Lower lobe of right lung (tissue), 2 donors: ENCODE measurements at regions not wholly inside any gene's neighbourhood (a gene's known extent, or its start where the extent isn't known, plus 50 kb on each side); places are given as distances from the start of the nearest gene placed in this dataset.
A peak's percentile ranks its signal among the peaks of the same experiment; 100 is the strongest.
"Not testable (repeated sequence)": the region's sequence is repeated elsewhere in the genome, so short reads cannot be mapped to it uniquely, and the experiment has no call there.

Source experiments
- ATAC-seq, 2 donors: fragments of 200-7000 bp; cut with Tn5 transposase; one replicate each; pipeline ENCODE4 v1.9.1; 2020 to 2022; ENCODE audit warnings: mild to moderate bottlenecking in 2 of 2, moderate library complexity in 2 of 2
- DNase-seq: peaks from one replicate; pipeline ENCODE4 v3.0.0-alpha.2; 2020
- H3K27ac ChIP-seq: fragments of 200-600 bp; one replicate; pipeline ENCODE4 v1.8.0; 2022
- H3K27me3 ChIP-seq: fragments of 200-600 bp; one replicate; pipeline ENCODE4 v1.8.0; 2022; ENCODE audit warnings: low read depth
- H3K36me3 ChIP-seq: fragments of 200-600 bp; one replicate; pipeline ENCODE4 v1.8.0; 2022; ENCODE audit warnings: mild to moderate bottlenecking
- H3K4me1 ChIP-seq: fragments of 200-600 bp; one replicate; pipeline ENCODE4 v1.8.0; 2022
- H3K4me3 ChIP-seq: fragments of 200-600 bp; one replicate; pipeline ENCODE4 v1.8.0; 2022; ENCODE audit warnings: mild to moderate bottlenecking
- H3K9me3 ChIP-seq: fragments of 200-600 bp; one replicate; pipeline ENCODE4 v1.8.0; 2022
- intact Hi-C: fragments of 100-400 bp; cut with DNase I; formaldehyde crosslinking; loops from one replicate; pipeline ENCODE4 v1.11.0; 2022
- TF ChIP-seq, protein P1 (sequence below): fragments of 200-600 bp; IDR thresholded peaks from one replicate; pipeline ENCODE4 v1.8.0; 2022; ENCODE audit warnings: antibody characterized with exemption, mild to moderate bottlenecking
- donor health status: DM: no; HTN: yes; CAD: no; lungs with severe emphysema.

DNA sequence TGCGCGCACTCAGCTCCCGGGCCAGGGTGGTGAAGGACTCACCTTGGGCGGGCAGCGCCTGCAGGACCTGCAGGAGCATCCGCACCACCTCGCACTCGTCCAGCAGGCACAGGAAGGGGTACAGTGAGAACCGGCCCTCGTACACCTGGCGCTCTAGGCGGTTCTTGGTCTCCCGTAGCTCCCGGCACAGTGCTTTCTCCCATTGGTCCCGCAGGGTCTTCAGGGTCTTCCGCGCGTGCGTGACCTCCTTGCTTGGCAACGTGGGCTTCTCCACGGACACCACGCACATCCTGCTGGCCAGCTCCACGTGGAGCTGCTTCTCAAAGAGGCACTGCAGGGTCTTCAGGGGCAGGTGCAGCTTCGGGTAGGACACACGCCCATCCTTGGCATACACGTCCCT lies 74.1 kb upstream of the MED13 start:
- ATAC-seq: no peak
- DNase-seq: no peak
- TF ChIP-seq, protein P1, sequence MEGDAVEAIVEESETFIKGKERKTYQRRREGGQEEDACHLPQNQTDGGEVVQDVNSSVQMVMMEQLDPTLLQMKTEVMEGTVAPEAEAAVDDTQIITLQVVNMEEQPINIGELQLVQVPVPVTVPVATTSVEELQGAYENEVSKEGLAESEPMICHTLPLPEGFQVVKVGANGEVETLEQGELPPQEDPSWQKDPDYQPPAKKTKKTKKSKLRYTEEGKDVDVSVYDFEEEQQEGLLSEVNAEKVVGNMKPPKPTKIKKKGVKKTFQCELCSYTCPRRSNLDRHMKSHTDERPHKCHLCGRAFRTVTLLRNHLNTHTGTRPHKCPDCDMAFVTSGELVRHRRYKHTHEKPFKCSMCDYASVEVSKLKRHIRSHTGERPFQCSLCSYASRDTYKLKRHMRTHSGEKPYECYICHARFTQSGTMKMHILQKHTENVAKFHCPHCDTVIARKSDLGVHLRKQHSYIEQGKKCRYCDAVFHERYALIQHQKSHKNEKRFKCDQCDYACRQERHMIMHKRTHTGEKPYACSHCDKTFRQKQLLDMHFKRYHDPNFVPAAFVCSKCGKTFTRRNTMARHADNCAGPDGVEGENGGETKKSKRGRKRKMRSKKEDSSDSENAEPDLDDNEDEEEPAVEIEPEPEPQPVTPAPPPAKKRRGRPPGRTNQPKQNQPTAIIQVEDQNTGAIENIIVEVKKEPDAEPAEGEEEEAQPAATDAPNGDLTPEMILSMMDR: no peak
- intact Hi-C loops: no loop called here
- no peak overlapping the region for H3K4me3 ChIP-seq
- H3K4me1 ChIP-seq: peaks cover 8% of the 10 kb centered on the region
- H3K27me3 ChIP-seq: peaks cover 29% of the 10 kb centered on the region
- H3K36me3 ChIP-seq: no peaks in the 10 kb centered on the region
- no peaks in the 10 kb centered on the region for H3K9me3 ChIP-seq
- no peak overlapping the region for H3K27ac ChIP-seq

DNA sequence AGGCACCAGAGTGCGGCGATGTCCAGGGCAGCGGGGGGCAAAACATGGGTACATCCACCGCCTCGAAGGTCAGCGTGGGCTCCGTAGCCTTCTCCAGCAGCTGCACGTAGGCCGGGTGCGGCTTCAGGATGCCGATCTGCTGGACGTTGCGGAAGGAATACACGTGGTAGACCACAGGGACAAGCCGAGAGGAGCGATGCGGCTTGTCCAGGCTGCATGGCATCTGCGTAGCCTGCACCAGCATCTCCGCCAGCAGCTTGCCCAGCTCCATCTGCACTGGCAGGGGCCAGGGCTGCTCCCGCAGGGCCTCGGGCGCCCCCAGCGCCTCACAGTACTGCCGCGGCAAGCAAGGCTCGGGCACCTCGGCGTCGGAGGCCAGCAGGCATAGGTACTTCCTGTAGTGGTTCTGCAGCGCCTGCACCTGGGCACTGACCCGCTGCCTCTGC lies 73.6 kb upstream of the MED13 start:
- ATAC-seq: peak; percentile 9 to 16
- H3K4me1 ChIP-seq, intact Hi-C loops, H3K36me3 ChIP-seq, H3K27ac ChIP-seq, H3K9me3 ChIP-seq, DNase-seq: not testable (repeated sequence)
- Histone ChIP-seq H3K27me3 (peaks cover 29% of the 10 kb centered on the region), H3K4me3 (peak overlapping the region; percentile 6)

DNA sequence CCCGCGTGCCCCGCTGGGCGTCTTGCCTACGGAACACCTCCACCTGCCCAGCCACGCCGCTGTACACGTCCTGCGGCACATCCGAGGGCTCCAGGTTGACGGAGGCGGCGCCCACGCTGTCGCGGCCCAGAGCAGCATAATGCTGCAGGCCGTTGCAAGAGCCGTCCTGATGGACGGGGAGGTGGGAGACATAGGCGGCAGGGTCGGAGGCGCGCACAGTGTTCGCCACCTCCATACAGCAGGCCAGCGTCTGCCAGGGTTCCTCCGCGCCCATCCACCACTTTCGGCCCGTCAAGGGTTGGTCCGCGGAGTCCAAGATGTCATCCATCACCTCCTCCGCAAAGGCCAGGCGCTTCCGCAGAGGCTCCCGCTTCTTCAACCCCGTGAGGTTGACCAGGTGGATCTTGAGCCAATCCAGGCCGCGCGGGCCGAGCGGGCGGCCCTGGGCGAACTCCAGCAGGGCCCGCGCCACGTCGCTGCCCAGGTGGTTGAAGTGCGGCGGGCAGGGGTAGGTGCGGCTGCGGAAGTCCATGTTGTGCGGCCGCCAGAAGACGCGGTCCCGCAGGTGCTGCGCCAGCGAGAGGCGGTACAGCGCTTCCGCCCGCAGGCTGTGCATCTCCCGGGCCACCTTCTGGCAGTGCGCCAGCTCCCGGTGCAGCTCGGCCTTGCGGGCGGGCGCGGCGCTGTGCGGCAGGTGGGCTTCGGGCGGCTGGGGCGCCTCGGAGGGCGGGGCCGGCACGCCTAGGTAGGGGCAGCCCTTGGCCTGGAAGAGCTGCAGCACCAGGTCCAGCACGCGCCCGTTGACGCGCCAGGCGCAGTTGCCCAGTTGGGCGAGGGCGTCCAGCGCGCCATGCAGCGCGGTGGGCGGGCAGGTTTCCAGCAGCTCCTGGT lies 72.9 kb upstream of the MED13 start:
- H3K4me1 ChIP-seq, DNase-seq, H3K9me3 ChIP-seq, ATAC-seq, H3K27ac ChIP-seq, intact Hi-C loops, H3K36me3 ChIP-seq: not testable (repeated sequence)
- Histone ChIP-seq H3K27me3 (peaks cover 29% of the 10 kb centered on the region), H3K4me3 (peak overlapping the region; percentile 6)

DNA sequence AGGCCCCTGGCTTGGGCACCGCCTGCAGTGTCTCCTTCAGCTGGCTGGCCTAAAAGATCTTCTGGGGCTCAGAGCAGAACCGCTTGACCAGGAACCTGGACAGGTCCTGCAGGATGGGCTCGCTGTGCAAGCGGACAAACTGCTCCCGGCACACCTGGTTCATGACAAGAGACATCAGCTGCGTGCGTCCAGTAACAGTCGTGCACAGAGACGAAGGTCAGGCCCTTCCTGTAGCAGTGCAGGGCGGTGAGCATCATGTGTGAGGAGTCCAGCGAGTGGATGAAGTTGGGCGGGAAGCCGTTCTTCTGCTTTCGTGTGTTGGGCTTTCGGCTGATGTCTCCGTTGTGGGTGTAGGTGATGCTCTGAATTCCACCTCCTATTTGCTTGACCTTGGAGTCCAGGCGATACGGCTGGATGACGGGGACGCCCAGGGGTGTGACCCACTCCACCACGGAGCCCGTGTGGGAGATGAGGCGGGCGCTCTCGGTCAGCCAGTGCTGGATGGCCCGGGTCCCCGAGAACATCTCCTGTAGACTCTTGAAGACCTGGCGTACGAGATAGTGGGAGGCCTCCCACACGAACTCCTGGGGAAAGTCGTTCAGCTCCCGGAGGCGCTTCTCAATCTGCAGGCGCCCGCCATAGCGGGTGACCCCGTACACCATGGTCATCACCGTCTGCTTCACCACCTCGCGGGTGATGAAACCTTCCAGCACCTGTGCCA lies 72.1 kb upstream of the MED13 start:
- H3K4me3 ChIP-seq, H3K9me3 ChIP-seq, H3K36me3 ChIP-seq, DNase-seq, H3K4me1 ChIP-seq, intact Hi-C loops, H3K27ac ChIP-seq: not testable (repeated sequence)
- peaks cover 29% of the 10 kb centered on the region for H3K27me3 ChIP-seq
- ATAC-seq: peak in 1 of 2 donors; percentile 6

DNA sequence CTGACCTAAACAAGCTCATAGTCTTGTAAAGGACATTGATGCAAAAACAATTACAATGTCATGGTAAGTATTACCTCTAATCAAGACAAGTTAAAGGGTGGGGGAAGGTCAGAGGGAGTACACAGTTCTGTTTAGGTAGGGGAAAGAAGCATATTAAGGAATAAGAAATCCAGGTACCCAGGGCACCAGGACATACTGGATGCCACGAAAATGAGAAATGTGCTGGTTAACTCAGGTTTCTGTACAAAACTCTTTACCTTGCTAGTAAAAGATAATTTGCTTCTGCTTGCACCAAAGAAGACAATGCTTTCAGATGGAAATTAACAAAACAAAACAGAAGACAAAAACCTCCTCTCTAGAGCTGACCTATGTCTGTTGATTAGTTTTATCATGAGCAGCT lies 70.7 kb upstream of the MED13 start:
- intact Hi-C loops: no loop called here
- peaks cover 8% of the 10 kb centered on the region for H3K4me1 ChIP-seq
- no peaks in the 10 kb centered on the region for H3K9me3 ChIP-seq
- TF ChIP-seq, protein P1: no peak
- no peaks in the 10 kb centered on the region for H3K36me3 ChIP-seq
- no peak overlapping the region for H3K27ac ChIP-seq
- H3K4me3 ChIP-seq: no peak overlapping the region
- DNase-seq (no peak), ATAC-seq (no peak)
- H3K27me3 ChIP-seq: peaks cover 29% of the 10 kb centered on the region

DNA sequence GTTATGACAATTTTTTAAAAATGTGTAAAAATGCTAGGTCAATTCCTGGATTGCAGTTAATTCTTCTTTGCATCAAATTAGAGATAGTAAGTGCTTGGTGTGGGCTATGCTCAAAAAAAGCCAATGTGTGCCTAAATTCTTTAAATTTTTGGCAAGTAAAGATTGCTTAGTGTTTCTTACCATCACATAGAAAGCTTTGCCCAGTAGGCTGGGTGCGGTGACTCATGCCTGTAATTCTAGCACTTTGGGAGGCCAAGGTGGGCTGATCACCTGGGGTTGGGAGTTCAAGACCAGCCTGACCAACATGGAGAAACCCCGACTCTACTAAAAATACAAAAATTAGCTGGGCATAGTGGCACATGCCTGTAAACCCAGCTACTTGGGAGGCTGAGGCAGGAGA lies 70.0 kb upstream of the MED13 start:
- H3K4me1 ChIP-seq, H3K4me3 ChIP-seq, ATAC-seq, H3K36me3 ChIP-seq, intact Hi-C loops, H3K27ac ChIP-seq, DNase-seq, H3K9me3 ChIP-seq: not testable (repeated sequence)
- peaks cover 29% of the 10 kb centered on the region for H3K27me3 ChIP-seq

DNA sequence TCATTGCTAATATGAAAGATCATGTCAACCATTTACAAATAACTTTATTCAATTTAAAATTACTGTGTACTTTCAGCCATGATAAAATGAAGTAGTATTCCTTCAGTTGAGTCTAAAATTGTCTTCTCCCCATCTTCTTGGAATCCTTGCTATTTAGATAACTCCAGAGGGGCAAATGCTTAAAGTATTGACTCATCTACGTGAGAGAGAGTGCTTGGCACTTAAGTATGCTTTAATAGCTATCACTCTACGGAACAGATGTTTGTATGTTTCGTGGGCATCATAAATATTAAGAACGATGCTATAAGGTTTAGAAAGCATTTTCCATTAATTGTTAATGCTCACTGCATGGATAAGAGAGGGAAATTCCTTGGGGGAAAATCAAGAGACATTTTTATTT lies 69.3 kb upstream of the MED13 start:
- H3K4me1 ChIP-seq: peaks cover 8% of the 10 kb centered on the region
- TF ChIP-seq, protein P1: no peak
- H3K4me3 ChIP-seq: no peak overlapping the region
- H3K9me3 ChIP-seq: no peaks in the 10 kb centered on the region
- H3K36me3 ChIP-seq: no peaks in the 10 kb centered on the region
- intact Hi-C loops: no loop called here
- ATAC-seq (no peak), DNase-seq (no peak)
- no peak overlapping the region for H3K27ac ChIP-seq
- peaks cover 27% of the 10 kb centered on the region for H3K27me3 ChIP-seq

DNA sequence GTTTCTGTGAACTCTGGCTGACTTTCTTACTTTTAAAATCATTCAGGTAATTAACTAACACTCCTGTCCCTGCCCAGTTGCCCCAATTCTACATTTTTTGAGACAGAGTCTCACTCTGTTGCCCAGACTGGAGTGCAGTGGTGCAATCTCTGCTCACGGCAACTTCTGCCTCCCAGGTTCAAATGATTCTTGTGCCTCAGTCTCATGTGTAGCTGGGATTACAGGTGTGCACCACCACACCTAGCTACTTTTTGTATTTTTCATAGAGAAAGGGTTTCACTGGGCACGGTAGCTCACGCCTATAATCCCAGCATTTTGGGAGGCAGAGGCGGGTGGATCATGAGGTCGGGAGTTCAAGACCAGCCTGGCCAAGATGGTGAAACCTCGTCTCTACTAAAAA lies 66.2 kb upstream of the MED13 start:
- H3K4me3 ChIP-seq, ATAC-seq, H3K27ac ChIP-seq, H3K36me3 ChIP-seq, H3K27me3 ChIP-seq, H3K9me3 ChIP-seq, intact Hi-C loops, H3K4me1 ChIP-seq, DNase-seq: not testable (repeated sequence)
